ENCODE measurements at regions not wholly inside any gene's neighbourhood (a gene's known extent, or its start where the extent isn't known, plus 50 kb on each side); places are given as distances from the start of the nearest gene placed in this dataset.

GRCh38 chr15:27702581-27702980, 396.5 kb downstream of the OCA2 start:
- DNase-seq (ENCODE audit: low read depth, low spot score): no peak

- no peak for DNase-seq (ENCODE audit: low read depth, low spot score)
Measured at GRCh38 chr15:27701956-27702355, 397.2 kb downstream of the OCA2 start.

- DNase-seq (ENCODE audit: low read depth, low spot score): no peak
Measured at GRCh38 chr15:27701014-27701413, 398.1 kb downstream of the OCA2 start.

DNA sequence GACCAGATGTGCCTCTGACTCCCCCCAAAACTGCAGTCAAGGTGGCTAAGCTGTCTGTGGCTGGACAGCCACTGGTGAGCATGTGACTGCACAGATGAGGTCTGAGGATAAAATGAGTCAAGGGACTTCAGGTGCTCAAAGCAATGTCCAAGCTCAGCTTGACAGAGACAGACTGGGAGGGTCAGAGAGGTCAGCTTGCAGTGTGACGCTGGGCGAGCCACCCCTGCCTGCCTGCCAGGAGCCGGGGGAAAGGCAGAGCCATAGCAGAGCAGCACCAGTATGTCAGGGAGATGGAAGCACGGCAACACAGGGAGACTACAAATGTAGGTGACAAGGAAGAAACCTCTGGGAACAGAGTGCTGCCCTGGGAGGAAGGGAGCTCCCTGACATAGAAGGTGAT, 399.4 kb downstream of the OCA2 start:
- no peak for DNase-seq (ENCODE audit: low read depth, low spot score)

- no peak for DNase-seq (ENCODE audit: low read depth, low spot score)
Measured at GRCh38 chr15:27696530-27696929, 402.6 kb downstream of the OCA2 start.

GRCh38 chr15:27695726-27696125, 403.4 kb downstream of the OCA2 start:
- no peak for DNase-seq (ENCODE audit: low read depth, low spot score)

- DNase-seq (ENCODE audit: low read depth, low spot score): peak; percentile 36
Measured at GRCh38 chr15:27694506-27695087, 404.5 kb downstream of the OCA2 start.

GRCh38 chr15:27693280-27693679, 405.8 kb downstream of the OCA2 start:
- DNase-seq (ENCODE audit: low read depth, low spot score): no peak

GRCh38 chr15:27692438-27692837, 406.7 kb downstream of the OCA2 start:
- DNase-seq (ENCODE audit: low read depth, low spot score): no peak

GRCh38 chr15:27690290-27690689, 408.8 kb downstream of the OCA2 start:
- no peak for DNase-seq (ENCODE audit: low read depth, low spot score)

DNA sequence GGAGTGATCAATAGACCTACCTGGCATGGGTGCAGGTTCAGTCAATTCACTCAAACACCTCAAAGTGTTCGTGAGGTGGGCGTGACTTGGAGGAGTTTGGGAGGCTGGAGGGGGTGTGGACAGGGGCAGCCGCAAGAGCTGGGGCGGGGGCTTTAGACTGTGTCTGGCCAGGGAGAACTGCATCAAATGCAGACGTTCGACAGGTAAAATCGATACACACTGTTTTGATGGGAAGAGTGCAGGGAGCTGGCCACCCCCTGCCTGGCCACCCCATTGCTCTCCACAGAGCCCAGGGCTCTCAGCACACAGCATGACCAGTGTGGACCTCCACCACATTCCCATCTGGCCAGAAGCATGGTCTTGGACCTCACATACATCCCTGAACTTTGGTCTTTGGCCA, 412.1 kb downstream of the OCA2 start:
- no peak for DNase-seq (ENCODE audit: low read depth, low spot score)

DNA sequence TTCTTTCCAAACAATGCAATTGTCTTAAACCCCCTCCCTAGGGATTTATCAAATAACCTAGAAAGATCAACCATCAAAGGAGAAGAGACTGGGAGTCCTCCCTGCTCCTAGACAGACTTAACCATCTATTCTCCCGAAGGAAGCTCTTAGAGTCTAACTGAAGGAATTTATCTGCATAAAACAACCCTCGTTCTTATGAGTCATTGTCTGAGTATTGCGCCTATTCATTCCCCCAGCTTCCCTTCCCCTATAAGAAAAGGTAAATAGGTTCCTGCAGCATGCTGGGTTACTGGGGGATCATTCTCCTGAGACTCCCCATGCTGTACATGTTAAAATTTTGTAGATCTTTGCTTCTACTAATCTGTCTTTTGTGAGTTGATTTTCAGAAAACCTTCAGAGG, 412.7 kb downstream of the OCA2 start:
- no peak for DNase-seq (ENCODE audit: low read depth, low spot score)

DNA sequence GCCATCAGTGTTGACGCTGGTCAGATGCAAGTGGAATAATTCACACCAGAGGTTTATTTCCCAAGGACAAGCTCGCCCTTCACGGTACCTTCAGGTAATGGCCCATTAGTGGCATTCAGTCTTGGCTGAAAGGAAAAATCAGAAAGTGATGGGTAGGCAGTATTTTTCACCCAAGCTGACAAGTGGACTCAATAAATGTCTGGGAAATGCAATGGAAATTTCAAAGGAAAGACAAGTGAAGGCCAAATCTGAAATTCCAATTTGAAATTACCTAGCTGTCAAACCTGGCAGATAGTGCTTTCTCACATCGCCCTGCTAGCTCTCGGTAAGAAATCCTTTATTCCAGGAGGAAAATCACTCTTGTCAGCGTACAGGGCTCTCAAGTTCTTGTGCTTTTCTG, 413.5 kb downstream of the OCA2 start:
- DNase-seq (ENCODE audit: low read depth, low spot score): no peak

- DNase-seq (ENCODE audit: low read depth, low spot score): no peak
Measured at GRCh38 chr15:27683121-27683520, 416.0 kb downstream of the OCA2 start.

DNA sequence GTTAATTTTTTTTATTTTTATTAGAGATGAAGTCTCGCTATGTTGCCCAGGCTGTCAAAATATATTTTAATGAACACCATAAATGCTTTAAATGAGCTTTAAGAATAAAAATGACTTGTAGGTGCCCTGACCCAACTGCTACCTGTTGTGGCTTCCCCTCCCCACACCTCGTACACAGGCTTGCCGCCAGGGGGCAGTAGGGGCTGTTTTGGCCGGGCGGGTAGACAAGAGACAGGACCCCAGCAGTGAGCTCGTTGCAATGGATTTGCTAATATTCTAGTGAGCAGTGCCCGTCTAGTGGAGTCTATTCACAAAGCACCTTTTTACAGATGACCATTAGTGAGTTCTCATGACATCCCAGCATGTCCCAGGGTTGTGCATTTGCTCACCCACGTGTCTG, 418.1 kb downstream of the OCA2 start:
- no peak for DNase-seq (ENCODE audit: low read depth, low spot score)

GRCh38 chr15:27679731-27680471, 419.2 kb downstream of the OCA2 start:
- DNase-seq (ENCODE audit: low read depth, low spot score): peak; percentile 37

GRCh38 chr15:27679203-27679602, 419.9 kb downstream of the OCA2 start:
- DNase-seq (ENCODE audit: low read depth, low spot score): no peak

GRCh38 chr15:27677951-27678350, 421.2 kb downstream of the OCA2 start:
- no peak for DNase-seq (ENCODE audit: low read depth, low spot score)

- DNase-seq (ENCODE audit: low read depth, low spot score): no peak
Measured at GRCh38 chr15:27676647-27677046, 422.5 kb downstream of the OCA2 start.

GRCh38 chr15:27675571-27675970, 423.5 kb downstream of the OCA2 start:
- DNase-seq (ENCODE audit: low read depth, low spot score): no peak

GRCh38 chr15:27674826-27675225, 424.3 kb downstream of the OCA2 start:
- DNase-seq (ENCODE audit: low read depth, low spot score): no peak

- DNase-seq (ENCODE audit: low read depth, low spot score): no peak
Measured at GRCh38 chr15:27673766-27674445, 425.2 kb downstream of the OCA2 start.

DNA sequence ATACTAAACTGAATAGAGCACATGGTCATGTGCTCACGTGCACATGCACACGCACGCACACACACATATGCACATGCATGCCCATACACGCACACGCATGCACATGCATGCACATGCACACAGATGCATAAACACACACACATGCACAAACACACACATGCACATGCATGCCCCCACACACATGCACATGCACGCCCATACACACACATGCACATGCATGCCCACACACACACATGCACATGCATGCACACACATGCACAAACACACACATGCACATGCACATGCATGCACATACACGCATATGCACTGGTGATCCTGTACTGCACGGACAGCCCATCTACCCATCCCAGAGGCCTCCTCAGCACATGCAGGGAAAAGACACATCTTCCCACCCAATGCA, 426.6 kb downstream of the OCA2 start:
- no peak for DNase-seq (ENCODE audit: low read depth, low spot score)
